Nephron (organoid): ENCODE measurements at regions not wholly inside any gene's neighbourhood (a gene's known extent, or its start where the extent isn't known, plus 50 kb on each side); places are given as distances from the start of the nearest gene placed in this dataset.
A peak's percentile ranks its signal among the peaks of the same experiment; 100 is the strongest.

ENCODE experiments used
- H3K27ac Mint-ChIP-seq, 3 experiments: 2 replicates each; pipeline ENCODE4 v1.8.0; 2020; ENCODE audit warnings: mixed read lengths in 3 of 3, mild to moderate bottlenecking in 2 of 3, moderate library complexity in 1 of 3
- H3K27me3 Mint-ChIP-seq: 2 replicates; pipeline ENCODE4 v1.8.0; 2021; ENCODE audit warnings: low read depth, mild to moderate bottlenecking, moderate library complexity, mixed read lengths
- H3K36me3 Mint-ChIP-seq: 2 replicates; pipeline ENCODE4 v1.8.0; 2020; ENCODE audit warnings: low read depth, mixed read lengths
- H3K4me1 Mint-ChIP-seq: 2 replicates; pipeline ENCODE4 v1.8.0; 2020; ENCODE audit warnings: mixed read lengths
- H3K4me3 Mint-ChIP-seq, 3 experiments: 2 replicates each; pipeline ENCODE4 v1.8.0; 2020; ENCODE audit warnings: mild to moderate bottlenecking in 3 of 3, mixed read lengths in 3 of 3, moderate library complexity in 2 of 3
- H3K9me3 Mint-ChIP-seq: 2 replicates; pipeline ENCODE4 v1.8.0; 2020; ENCODE audit warnings: mixed read lengths
- CTCF ChIP-seq, 3 experiments: fragments of 200-600 bp; sonication (generic); IDR thresholded peaks; one replicate each; pipeline ENCODE4 v1.5.0; 2021; ENCODE audit warnings: antibody characterized with exemption in 3 of 3; ENCODE audit not compliant: unreplicated experiment in 3 of 3

DNA sequence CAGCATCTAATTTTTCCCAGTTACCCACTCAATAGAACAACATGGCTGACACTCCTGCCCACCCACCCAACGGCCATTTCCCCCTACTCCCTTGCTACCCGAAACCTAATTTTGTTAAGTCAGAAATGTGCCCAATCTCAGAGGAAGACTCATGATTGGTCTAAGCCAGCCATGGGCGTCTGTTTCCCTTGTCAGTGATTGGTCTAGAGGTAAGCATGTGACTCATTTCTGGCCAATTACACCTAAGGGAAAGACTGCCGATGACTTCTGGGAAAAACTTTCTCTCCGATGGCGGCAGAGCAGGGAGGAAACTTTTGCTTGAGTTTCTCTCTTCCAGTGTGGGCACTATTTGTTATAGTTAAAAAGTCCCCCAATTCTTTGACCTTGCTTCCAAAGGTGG is 72.9 kb downstream of the RPLP1 start:
- Mint-ChIP-seq H3K36me3 (no peaks in the 10 kb centered on the region), H3K9me3 (no peaks in the 10 kb centered on the region), H3K27ac (peak overlapping the region in 2 of 3 experiments; percentile 37 to 50), H3K4me3 (no peak overlapping the region), H3K27me3 (peaks cover 47% of the 10 kb centered on the region), H3K4me1 (peaks cover 60% of the 10 kb centered on the region)
- TF ChIP-seq CTCF (IDR thresholded peaks at IDR 0.05; ENCODE audit: unreplicated experiment in 3 of 3): no peak

DNA sequence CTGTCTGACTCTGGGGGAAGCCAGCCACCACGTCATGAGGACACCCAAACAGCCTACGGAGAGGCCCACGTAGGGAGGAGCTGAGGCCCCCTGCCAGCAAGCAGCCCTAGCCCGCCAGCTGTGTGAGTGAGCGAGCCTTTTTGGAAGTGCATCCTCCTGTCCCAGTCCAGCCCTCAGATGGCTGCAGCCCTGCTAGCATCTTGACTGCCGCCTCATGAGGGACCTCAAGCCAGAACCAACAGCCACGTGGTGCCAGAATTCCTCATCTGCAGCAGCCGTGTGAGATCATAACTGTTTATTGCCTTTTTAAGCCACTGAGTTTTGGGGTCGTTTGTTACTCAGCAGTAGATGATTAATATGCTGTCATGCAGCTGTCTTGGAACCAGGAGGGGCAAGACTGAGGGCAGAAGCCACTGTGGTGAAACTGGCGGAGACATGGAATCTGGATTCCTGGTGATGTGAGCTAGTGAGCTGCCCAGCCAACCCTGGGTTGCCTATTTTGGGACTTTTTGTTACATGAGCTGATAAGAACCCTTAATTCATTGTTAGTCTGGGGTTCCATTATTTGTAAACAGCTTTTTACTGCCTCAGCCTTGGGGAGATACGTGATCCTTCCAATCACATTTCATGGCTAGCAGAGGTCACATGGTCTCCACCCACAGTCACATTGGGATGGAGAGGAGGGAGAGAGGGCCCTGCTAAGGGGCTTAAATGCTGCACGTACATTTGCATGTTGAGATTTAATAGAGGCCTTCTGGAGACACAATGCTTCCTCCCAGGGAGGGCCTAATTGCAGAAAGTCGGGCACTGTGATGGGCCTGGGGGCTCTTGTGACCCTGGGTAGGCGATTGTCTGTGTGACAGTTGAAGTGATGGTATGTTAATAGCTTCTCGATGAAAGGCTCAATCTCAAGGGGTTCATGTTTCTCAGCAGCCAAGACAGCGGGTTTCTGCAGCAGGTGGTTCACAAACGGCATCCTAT is 73.8 kb downstream of the RPLP1 start:
- peak overlapping the region in 1 of 3 experiments; percentile 25 for H3K4me3 Mint-ChIP-seq
- H3K9me3 Mint-ChIP-seq: no peaks in the 10 kb centered on the region
- H3K36me3 Mint-ChIP-seq: no peaks in the 10 kb centered on the region
- TF ChIP-seq CTCF (IDR thresholded peaks at IDR 0.05; ENCODE audit: unreplicated experiment in 3 of 3): no peak
- peaks cover 46% of the 10 kb centered on the region for H3K27me3 Mint-ChIP-seq
- peaks cover 64% of the 10 kb centered on the region for H3K4me1 Mint-ChIP-seq
- H3K27ac Mint-ChIP-seq: peak overlapping the region in 2 of 3 experiments; percentile 40 to 50

DNA sequence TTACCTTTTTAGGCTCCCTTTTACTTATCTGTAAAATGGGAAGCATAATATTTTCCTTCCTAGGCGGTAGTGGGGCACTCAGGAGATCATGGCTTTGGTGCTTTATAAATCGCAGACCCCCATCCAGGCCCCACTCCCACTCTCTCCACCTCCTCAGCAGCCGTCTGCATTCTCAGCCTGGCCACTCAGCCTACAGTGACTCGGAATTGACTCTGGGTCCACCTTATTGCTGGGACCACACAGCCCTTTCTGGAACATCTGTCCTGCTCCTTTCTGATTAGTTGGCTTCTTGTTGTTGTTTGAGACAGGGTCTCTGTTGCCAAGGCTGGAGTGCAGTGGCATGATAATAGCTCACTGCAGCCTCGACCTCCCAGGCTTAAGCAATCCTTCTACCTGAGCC is 76.5 kb downstream of the RPLP1 start:
- no peak for TF ChIP-seq CTCF (IDR thresholded peaks at IDR 0.05; ENCODE audit: unreplicated experiment in 3 of 3)
- H3K27ac Mint-ChIP-seq: peak overlapping the region in 1 of 3 experiments; percentile 49
- H3K4me3 Mint-ChIP-seq: no peak overlapping the region
- peaks cover 74% of the 10 kb centered on the region for H3K4me1 Mint-ChIP-seq
- H3K9me3 Mint-ChIP-seq: no peaks in the 10 kb centered on the region
- peaks cover 54% of the 10 kb centered on the region for H3K27me3 Mint-ChIP-seq
- H3K36me3 Mint-ChIP-seq: no peaks in the 10 kb centered on the region

DNA sequence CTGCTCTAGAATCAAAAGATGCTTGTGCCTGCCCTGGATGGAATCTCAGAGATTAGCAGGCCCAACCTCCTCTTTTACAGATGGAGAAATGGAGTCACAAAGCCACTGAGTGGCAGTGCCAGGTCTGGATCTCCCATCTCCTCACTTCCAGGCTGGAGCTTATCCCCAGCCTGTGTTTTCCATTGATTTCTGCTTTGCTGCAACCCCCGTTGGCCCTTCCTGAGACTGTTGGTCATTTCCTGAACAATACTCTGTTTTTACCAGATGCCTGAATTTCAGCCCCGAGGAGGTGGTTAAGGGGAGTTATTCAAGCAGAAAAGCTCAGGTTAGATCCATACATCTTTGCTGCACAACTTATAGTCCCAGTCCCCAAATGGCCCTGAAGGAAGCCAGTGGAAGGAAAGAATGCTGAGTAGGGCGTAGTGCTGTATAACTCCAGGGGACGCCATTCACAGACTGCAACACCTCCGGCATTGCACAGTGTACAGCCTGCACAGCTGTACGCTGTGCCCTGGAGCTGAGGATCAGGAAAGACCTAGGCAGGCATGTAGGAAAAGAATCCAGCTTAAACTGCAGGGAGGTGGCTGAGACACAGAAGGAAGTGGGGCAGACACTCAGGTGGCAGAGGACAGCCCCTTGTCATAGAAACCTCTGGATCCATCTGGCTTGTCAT is 77.5 kb downstream of the RPLP1 start:
- peak overlapping the region in 1 of 3 experiments; percentile 11 for H3K4me3 Mint-ChIP-seq
- no peaks in the 10 kb centered on the region for H3K9me3 Mint-ChIP-seq
- H3K36me3 Mint-ChIP-seq: no peaks in the 10 kb centered on the region
- H3K27me3 Mint-ChIP-seq: peaks cover 51% of the 10 kb centered on the region
- no peak for TF ChIP-seq CTCF (IDR thresholded peaks at IDR 0.05; ENCODE audit: unreplicated experiment in 3 of 3)
- peaks cover 66% of the 10 kb centered on the region for H3K4me1 Mint-ChIP-seq
- peak overlapping the region; percentile 14 to 85 (median 63) for H3K27ac Mint-ChIP-seq

- Mint-ChIP-seq H3K4me1 (peaks cover 66% of the 10 kb centered on the region), H3K36me3 (no peaks in the 10 kb centered on the region), H3K4me3 (no peak overlapping the region), H3K27me3 (peaks cover 45% of the 10 kb centered on the region), H3K27ac (peak overlapping the region in 1 of 3 experiments; percentile 5), H3K9me3 (no peaks in the 10 kb centered on the region)
- TF ChIP-seq CTCF (IDR thresholded peaks at IDR 0.05; ENCODE audit: unreplicated experiment in 3 of 3): no peak
Observed at GRCh38 chr15:69530991-69531664, 78.5 kb downstream of the RPLP1 start.
